ENCODE measurements at regions not wholly inside any gene's neighbourhood (a gene's known extent, or its start where the extent isn't known, plus 50 kb on each side); places are given as distances from the start of the nearest gene placed in this dataset.

GRCh38 chr6:124877468-124877867 is 84.8 kb upstream of the RNF217 start:
- DNase-seq (ENCODE audit: low read depth): no peak

- no peak for DNase-seq (ENCODE audit: low read depth)
These were observed 82.9 kb upstream of the RNF217 start for GRCh38 chr6:124879110-124879991.

- DNase-seq (ENCODE audit: low read depth): no peak
These were observed 82.3 kb upstream of the RNF217 start for GRCh38 chr6:124879992-124880355.

GRCh38 chr6:124881898-124882578 is 80.2 kb upstream of the RNF217 start:
- DNase-seq (ENCODE audit: low read depth): peak; percentile 91

GRCh38 chr6:124882579-124883393 is 79.5 kb upstream of the RNF217 start:
- peak; percentile 64 for DNase-seq (ENCODE audit: low read depth)

GRCh38 chr6:124885171-124885570 is 77.1 kb upstream of the RNF217 start:
- DNase-seq (ENCODE audit: low read depth): no peak

GRCh38 chr6:124887872-124888580 is 74.2 kb upstream of the RNF217 start:
- no peak for DNase-seq (ENCODE audit: low read depth)

- DNase-seq (ENCODE audit: low read depth): no peak
These were observed 73.5 kb upstream of the RNF217 start for GRCh38 chr6:124888581-124889371.

GRCh38 chr6:124901084-124901483 is 61.2 kb upstream of the RNF217 start:
- DNase-seq (ENCODE audit: low read depth): no peak

GRCh38 chr6:124903797-124904196 is 58.4 kb upstream of the RNF217 start:
- no peak for DNase-seq (ENCODE audit: low read depth)

GRCh38 chr6:124907596-124907995 is 54.6 kb upstream of the RNF217 start:
- no peak for DNase-seq (ENCODE audit: low read depth)
